PC-9 (cell line): ENCODE measurements at regions not wholly inside any gene's neighbourhood (a gene's known extent, or its start where the extent isn't known, plus 50 kb on each side); places are given as distances from the start of the nearest gene placed in this dataset.

Source experiments
- EZH2 ChIP-seq: fragments of 200-600 bp; sonication (generic); IDR thresholded peaks from 2 replicates; pipeline ENCODE4 v1.8.0; 2017; ENCODE audit warnings: antibody characterized with exemption, low read depth
- TF ChIP-seq, protein P1 (sequence below): fragments of 200-600 bp; sonication (generic); conservative IDR thresholded peaks from 2 replicates; pipeline ENCODE4 v1.6.1; 2017; ENCODE audit warnings: mixed run types, antibody characterized with exemption, mild to moderate bottlenecking, moderate library complexity

- TF ChIP-seq, protein P1, sequence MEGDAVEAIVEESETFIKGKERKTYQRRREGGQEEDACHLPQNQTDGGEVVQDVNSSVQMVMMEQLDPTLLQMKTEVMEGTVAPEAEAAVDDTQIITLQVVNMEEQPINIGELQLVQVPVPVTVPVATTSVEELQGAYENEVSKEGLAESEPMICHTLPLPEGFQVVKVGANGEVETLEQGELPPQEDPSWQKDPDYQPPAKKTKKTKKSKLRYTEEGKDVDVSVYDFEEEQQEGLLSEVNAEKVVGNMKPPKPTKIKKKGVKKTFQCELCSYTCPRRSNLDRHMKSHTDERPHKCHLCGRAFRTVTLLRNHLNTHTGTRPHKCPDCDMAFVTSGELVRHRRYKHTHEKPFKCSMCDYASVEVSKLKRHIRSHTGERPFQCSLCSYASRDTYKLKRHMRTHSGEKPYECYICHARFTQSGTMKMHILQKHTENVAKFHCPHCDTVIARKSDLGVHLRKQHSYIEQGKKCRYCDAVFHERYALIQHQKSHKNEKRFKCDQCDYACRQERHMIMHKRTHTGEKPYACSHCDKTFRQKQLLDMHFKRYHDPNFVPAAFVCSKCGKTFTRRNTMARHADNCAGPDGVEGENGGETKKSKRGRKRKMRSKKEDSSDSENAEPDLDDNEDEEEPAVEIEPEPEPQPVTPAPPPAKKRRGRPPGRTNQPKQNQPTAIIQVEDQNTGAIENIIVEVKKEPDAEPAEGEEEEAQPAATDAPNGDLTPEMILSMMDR = no peak
- TF ChIP-seq EZH2 = no peak
Measured at GRCh38 chr4:158459085-158459820, 62.4 kb upstream of the RXFP1 start.
